GM20000 (cell line): ENCODE measurements at regions not wholly inside any gene's neighbourhood (a gene's known extent, or its start where the extent isn't known, plus 50 kb on each side); places are given as distances from the start of the nearest gene placed in this dataset.

Experiments used
- DNase-seq: peaks from one replicate; pipeline ENCODE4 v3.0.0; 2012; ENCODE audit warnings: low spot score
- CTCF ChIP-seq: IDR thresholded peaks from 2 replicates; pipeline ENCODE4 v1.5.1; 2012; ENCODE audit warnings: mild to moderate bottlenecking, control low read depth; ENCODE audit errors: extremely low read depth, missing control alignments

GRCh38 chr10:78645169-78645686, 423.5 kb upstream of the ZMIZ1 start:
- no peak for TF ChIP-seq CTCF
- DNase-seq, result no peak

GRCh38 chr10:78645975-78646374, 422.8 kb upstream of the ZMIZ1 start:
- no peak for DNase-seq
- no peak for TF ChIP-seq CTCF

GRCh38 chr10:78648256-78648860, 420.4 kb upstream of the ZMIZ1 start:
- DNase-seq, result no peak
- TF ChIP-seq CTCF, result no peak

GRCh38 chr10:78649429-78649828, 419.3 kb upstream of the ZMIZ1 start:
- no peak for DNase-seq
- TF ChIP-seq CTCF, result no peak

GRCh38 chr10:78650122-78650521, 418.6 kb upstream of the ZMIZ1 start:
- no peak for DNase-seq
- TF ChIP-seq CTCF, result no peak

GRCh38 chr10:78651287-78651686, 417.5 kb upstream of the ZMIZ1 start:
- no peak for DNase-seq
- TF ChIP-seq CTCF, result no peak

GRCh38 chr10:78653555-78653954, 415.2 kb upstream of the ZMIZ1 start:
- no peak for DNase-seq
- TF ChIP-seq CTCF, result no peak
